NCI-H460 (cell line): ENCODE measurements at regions not wholly inside any gene's neighbourhood (a gene's known extent, or its start where the extent isn't known, plus 50 kb on each side); places are given as distances from the start of the nearest gene placed in this dataset.

ENCODE experiments used
- DNase-seq: peaks from one replicate; pipeline ENCODE4 v3.0.0-alpha.2; 2016; ENCODE audit warnings: low read depth; ENCODE audit errors: extremely low read depth

DNA sequence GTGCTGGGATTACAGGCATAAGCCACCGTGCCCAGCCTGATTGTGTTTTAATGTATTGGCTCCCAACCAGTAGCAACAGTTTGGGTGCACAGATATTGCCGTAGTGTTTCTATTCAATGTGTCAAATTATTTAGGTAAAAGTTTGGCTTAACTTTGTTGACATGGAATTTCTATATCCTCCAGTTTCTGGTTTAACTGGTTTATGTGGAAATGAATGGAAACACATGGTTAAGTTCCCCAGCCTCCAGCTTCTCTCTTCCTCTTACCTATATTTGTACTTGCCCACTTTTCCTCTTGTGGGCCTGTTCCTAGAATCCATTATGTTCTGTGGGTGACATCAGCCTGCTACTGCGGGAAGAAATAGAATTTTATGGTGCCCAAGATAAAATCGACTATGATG is 53.9 kb upstream of the ESR1 start:
- DNase-seq, result no peak

- no peak for DNase-seq
Observed at GRCh38 chr6:151757506-151757955, 50.0 kb upstream of the ESR1 start.
